Suprapubic skin (tissue), 4 donors: ENCODE measurements at regions not wholly inside any gene's neighbourhood (a gene's known extent, or its start where the extent isn't known, plus 50 kb on each side); places are given as distances from the start of the nearest gene placed in this dataset.

Source experiments
- DNase-seq, 2 donors: peaks; one replicate each; pipeline ENCODE4 v3.0.0-alpha.2; 2019; ENCODE audit warnings: low spot score in 2 of 2
- H3K27ac ChIP-seq: fragments of 200-600 bp; sonication (generic); one replicate; pipeline ENCODE4 v1.5.1; 2019
- H3K27me3 ChIP-seq: fragments of 200-600 bp; sonication (generic); one replicate; pipeline ENCODE4 v1.5.1; 2019
- H3K36me3 ChIP-seq: fragments of 200-600 bp; sonication (generic); one replicate; pipeline ENCODE4 v1.5.1; 2019
- H3K4me1 ChIP-seq: fragments of 200-600 bp; sonication (generic); one replicate; pipeline ENCODE4 v1.5.1; 2019
- H3K4me3 ChIP-seq: fragments of 200-600 bp; sonication (generic); one replicate; pipeline ENCODE4 v1.5.1; 2019; ENCODE audit warnings: mild to moderate bottlenecking
- H3K9me3 ChIP-seq: fragments of 200-600 bp; sonication (generic); one replicate; pipeline ENCODE4 v1.5.1; 2019
- CTCF ChIP-seq, 2 donors: fragments of 200-600 bp in 1 of 2; fragments of 450-650 bp in 1 of 2; sonication (generic) in 1 of 2; IDR thresholded peaks; one replicate each; pipeline ENCODE4 v1.5.1; 2016 to 2019; ENCODE audit warnings: antibody characterized with exemption in 2 of 2, mild to moderate bottlenecking in 1 of 2, moderate library complexity in 1 of 2
- EP300 ChIP-seq: sonication (generic); formaldehyde crosslinking; IDR thresholded peaks from one replicate; pipeline ENCODE4 v1.6.1; 2017; ENCODE audit warnings: antibody characterized with exemption
- POLR2A ChIP-seq, 2 donors: fragments of 450-650 bp; IDR thresholded peaks; one replicate each; pipeline ENCODE4 v1.6.1; 2017; ENCODE audit warnings: antibody characterized with exemption in 2 of 2, mild to moderate bottlenecking in 2 of 2, moderate library complexity in 2 of 2
- POLR2AphosphoS5 ChIP-seq, 3 donors: sonication (generic); formaldehyde crosslinking; IDR thresholded peaks; one replicate each; pipeline ENCODE4 v1.6.1; 2017; ENCODE audit warnings: antibody characterized with exemption in 3 of 3
- WGBS: methylation state at CpG from one replicate; pipeline ENCODE4 v1.1.5; 2018; 5-methylcytosine and 5-hydroxymethylcytosine counted together

GRCh38 chr20:59499863-59500262 lies 104.5 kb upstream of the PHACTR3 start:
- DNase-seq: no peak
- peaks cover 3% of the 10 kb centered on the region for H3K9me3 ChIP-seq
- no peak overlapping the region for H3K4me3 ChIP-seq
- H3K27me3 ChIP-seq: peaks cover 22% of the 10 kb centered on the region
- H3K4me1 ChIP-seq: no peaks in the 10 kb centered on the region
- TF ChIP-seq POLR2A (IDR thresholded peaks at IDR 0.05) (no peak), EP300 (no peak), CTCF (IDR thresholded peaks at IDR 0.05) (no peak), POLR2AphosphoS5 (IDR thresholded peaks at IDR 0.05) (no peak)
- no peaks in the 10 kb centered on the region for H3K36me3 ChIP-seq
- H3K27ac ChIP-seq: no peak overlapping the region

- H3K27me3 ChIP-seq: peaks cover 8% of the 10 kb centered on the region
- no peaks in the 10 kb centered on the region for H3K9me3 ChIP-seq
- no peaks in the 10 kb centered on the region for H3K36me3 ChIP-seq
- DNase-seq: no peak
- no peak overlapping the region for H3K27ac ChIP-seq
- no peaks in the 10 kb centered on the region for H3K4me1 ChIP-seq
- no peak for TF ChIP-seq POLR2AphosphoS5 (IDR thresholded peaks at IDR 0.05)
- no peak for TF ChIP-seq POLR2A (IDR thresholded peaks at IDR 0.05)
- no peak for TF ChIP-seq CTCF (IDR thresholded peaks at IDR 0.05)
- no peak for TF ChIP-seq EP300
- 88% methylated on average over 3 of the region's 3 CpGs for WGBS
- no peak overlapping the region for H3K4me3 ChIP-seq
Observed at GRCh38 chr20:59508729-59509128, 95.6 kb upstream of the PHACTR3 start.

- Histone ChIP-seq H3K27ac (no peak overlapping the region), H3K4me3 (no peak overlapping the region), H3K4me1 (no peaks in the 10 kb centered on the region), H3K27me3 (peaks cover 36% of the 10 kb centered on the region), H3K36me3 (no peaks in the 10 kb centered on the region), H3K9me3 (no peaks in the 10 kb centered on the region)
- TF ChIP-seq POLR2A (IDR thresholded peaks at IDR 0.05) (no peak), POLR2AphosphoS5 (IDR thresholded peaks at IDR 0.05) (no peak), CTCF (IDR thresholded peaks at IDR 0.05) (no peak), EP300 (no peak)
- WGBS: 59% methylated on average over 5 of the region's 5 CpGs
- no peak for DNase-seq
Observed at GRCh38 chr20:59512651-59513050, 91.7 kb upstream of the PHACTR3 start.

- H3K27me3 ChIP-seq: peaks cover 53% of the 10 kb centered on the region
- DNase-seq: no peak
- H3K4me3 ChIP-seq: no peak overlapping the region
- H3K4me1 ChIP-seq: no peaks in the 10 kb centered on the region
- 91% methylated on average over 3 of the region's 5 CpGs for WGBS
- no peak overlapping the region for H3K27ac ChIP-seq
- H3K36me3 ChIP-seq: no peaks in the 10 kb centered on the region
- no peaks in the 10 kb centered on the region for H3K9me3 ChIP-seq
- TF ChIP-seq POLR2AphosphoS5 (IDR thresholded peaks at IDR 0.05) (no peak), POLR2A (IDR thresholded peaks at IDR 0.05) (no peak), EP300 (no peak), CTCF (IDR thresholded peaks at IDR 0.05) (no peak)
Observed at GRCh38 chr20:59514554-59514953, 89.8 kb upstream of the PHACTR3 start.

- WGBS: 25% methylated on average over 20 of the region's 32 CpGs
- no peak for DNase-seq
- H3K4me3 ChIP-seq: no peak overlapping the region
- no peaks in the 10 kb centered on the region for H3K4me1 ChIP-seq
- no peaks in the 10 kb centered on the region for H3K36me3 ChIP-seq
- peaks cover 60% of the 10 kb centered on the region for H3K27me3 ChIP-seq
- H3K9me3 ChIP-seq: no peaks in the 10 kb centered on the region
- H3K27ac ChIP-seq: no peak overlapping the region
- TF ChIP-seq CTCF (IDR thresholded peaks at IDR 0.05) (peak; percentile 65 to 86), POLR2A (IDR thresholded peaks at IDR 0.05) (no peak)
Observed at GRCh38 chr20:59515013-59515905, 89.1 kb upstream of the PHACTR3 start.
